ENCODE measurements at regions not wholly inside any gene's neighbourhood (a gene's known extent, or its start where the extent isn't known, plus 50 kb on each side); places are given as distances from the start of the nearest gene placed in this dataset.

GRCh38 chr6:168152306-168152963 lies 73.4 kb upstream of the FRMD1 start:
- TF ChIP-seq CTCF (IDR thresholded peaks at IDR 0.05 in 4 of 5, conservative IDR thresholded peaks at IDR 0.05 in 1 of 5) = no peak
- no peak for TF ChIP-seq POLR2A (IDR thresholded peaks at IDR 0.05)

All from gastrocnemius medialis (tissue), 4 donors.